ENCODE measurements at regions not wholly inside any gene's neighbourhood (a gene's known extent, or its start where the extent isn't known, plus 50 kb on each side); places are given as distances from the start of the nearest gene placed in this dataset.

DNA sequence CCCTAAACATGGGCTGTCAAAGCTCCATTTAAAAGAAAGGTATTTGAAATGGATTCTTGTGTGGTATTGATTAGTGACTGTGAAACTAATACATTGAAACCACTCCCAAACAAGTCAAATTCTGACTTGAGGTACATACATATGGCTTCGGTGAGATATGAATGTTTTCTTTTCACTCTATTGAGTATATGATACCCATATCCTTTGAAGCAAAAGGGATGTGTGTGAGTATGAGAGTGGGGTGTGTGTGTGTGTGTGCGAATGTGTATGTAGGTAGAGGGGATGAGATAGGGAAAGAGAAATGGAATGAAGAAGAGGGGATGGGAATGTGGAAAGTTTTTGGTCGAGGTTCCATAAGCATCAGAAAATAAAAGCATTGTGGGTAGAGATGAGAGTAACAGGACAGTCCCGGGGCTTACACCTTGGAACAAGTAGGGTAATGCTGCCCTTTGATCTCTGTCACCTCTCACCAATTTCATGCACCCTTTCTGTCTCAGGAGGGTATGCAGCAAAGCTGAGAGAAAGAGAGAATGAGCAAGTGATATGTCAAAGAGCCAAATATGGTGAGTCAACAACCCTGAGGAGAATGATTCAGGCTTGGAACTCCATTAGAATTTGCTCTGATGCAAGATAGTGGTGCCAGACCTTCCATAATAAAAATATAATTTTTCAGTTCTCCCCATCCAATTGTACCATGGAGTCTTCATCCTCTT is 64.0 kb upstream of the ZEB2 start:
- Mint-ChIP-seq H3K36me3 (ENCODE audit: low read depth) (no peaks in the 10 kb centered on the region), H3K4me3 (ENCODE audit: unreplicated experiment) (no peak overlapping the region), H3K4me1 (ENCODE audit: low read depth) (peaks cover 4% of the 10 kb centered on the region), H3K9me3 (ENCODE audit: low read depth) (peaks cover 6% of the 10 kb centered on the region), H3K27me3 (ENCODE audit: low read depth) (no peaks in the 10 kb centered on the region), H3K27ac (ENCODE audit: unreplicated experiment) (no peak overlapping the region)
- no peak for TF ChIP-seq CTCF (IDR thresholded peaks at IDR 0.05)
- DNase-seq (ENCODE audit: low spot score), result no peak

DNA sequence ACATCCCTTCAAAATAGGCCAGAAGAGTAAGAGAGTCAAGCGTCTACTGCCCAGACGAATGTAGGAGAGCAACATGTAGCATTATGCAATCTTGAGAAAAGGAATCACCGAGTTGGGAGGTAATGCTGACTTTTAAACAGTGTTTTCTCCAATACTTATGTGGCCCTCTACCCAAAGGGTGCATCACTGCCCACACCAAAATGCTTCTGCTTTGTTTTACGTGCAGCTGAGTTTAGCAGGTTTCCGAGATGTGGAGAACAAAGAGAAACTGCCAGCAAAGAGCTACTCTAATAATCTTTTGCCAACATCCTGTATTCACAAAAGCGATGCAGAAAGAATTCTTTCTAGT is 63.4 kb upstream of the ZEB2 start:
- Mint-ChIP-seq H3K27ac (ENCODE audit: unreplicated experiment) (no peak overlapping the region), H3K4me1 (ENCODE audit: low read depth) (peaks cover 5% of the 10 kb centered on the region)

DNA sequence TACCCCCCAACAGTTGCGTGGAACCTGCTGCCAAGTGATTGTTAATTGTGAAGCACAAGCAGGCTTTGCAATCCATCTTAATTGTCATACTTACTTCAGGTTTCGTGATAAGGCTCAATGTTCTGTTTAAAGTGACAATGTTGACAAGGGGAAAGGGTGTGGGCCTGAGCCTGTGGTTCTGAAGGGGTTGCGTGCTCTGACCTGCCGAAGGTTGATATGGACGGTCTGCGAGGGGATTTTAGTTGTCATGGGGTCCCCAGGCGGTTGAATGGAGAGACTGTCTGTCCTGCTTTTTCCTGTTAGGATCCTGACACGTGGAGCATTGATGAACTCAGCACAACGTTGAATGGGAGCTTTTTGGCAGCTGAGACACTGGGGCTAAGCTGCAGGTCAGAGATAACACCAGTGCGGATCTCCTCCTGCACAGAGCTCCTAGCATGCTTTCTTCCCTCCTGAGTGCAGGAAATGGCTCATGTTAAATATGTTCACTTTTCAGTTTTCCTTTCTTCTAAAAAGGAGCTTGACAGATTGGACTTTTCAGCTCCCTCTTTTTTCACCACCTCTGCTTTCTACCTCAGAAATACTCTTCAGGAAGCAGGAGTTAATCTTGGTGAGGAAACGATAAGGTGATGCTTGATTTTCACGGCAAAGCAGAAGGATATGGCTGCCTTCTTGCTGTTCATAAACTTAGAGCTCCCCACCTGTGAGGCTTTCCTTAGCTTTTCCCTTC is 62.9 kb upstream of the ZEB2 start:
- H3K9me3 Mint-ChIP-seq (ENCODE audit: low read depth), result peaks cover 6% of the 10 kb centered on the region
- H3K4me1 Mint-ChIP-seq (ENCODE audit: low read depth), result peaks cover 8% of the 10 kb centered on the region
- H3K4me3 Mint-ChIP-seq (ENCODE audit: unreplicated experiment), result no peak overlapping the region
- no peak overlapping the region for H3K27ac Mint-ChIP-seq (ENCODE audit: unreplicated experiment)
- no peak for DNase-seq (ENCODE audit: low spot score)
- no peak for TF ChIP-seq CTCF (IDR thresholded peaks at IDR 0.05)
- no peaks in the 10 kb centered on the region for H3K36me3 Mint-ChIP-seq (ENCODE audit: low read depth)
- H3K27me3 Mint-ChIP-seq (ENCODE audit: low read depth), result no peaks in the 10 kb centered on the region

More for the DNA sequence above, 63.4 kb upstream of the ZEB2 start:
- no peak for TF ChIP-seq CTCF (IDR thresholded peaks at IDR 0.05)
- Mint-ChIP-seq H3K4me3 (ENCODE audit: unreplicated experiment) (no peak overlapping the region), H3K36me3 (ENCODE audit: low read depth) (no peaks in the 10 kb centered on the region), H3K9me3 (ENCODE audit: low read depth) (peaks cover 6% of the 10 kb centered on the region), H3K27me3 (ENCODE audit: low read depth) (no peaks in the 10 kb centered on the region)
- DNase-seq (ENCODE audit: low spot score), result no peak

DNA sequence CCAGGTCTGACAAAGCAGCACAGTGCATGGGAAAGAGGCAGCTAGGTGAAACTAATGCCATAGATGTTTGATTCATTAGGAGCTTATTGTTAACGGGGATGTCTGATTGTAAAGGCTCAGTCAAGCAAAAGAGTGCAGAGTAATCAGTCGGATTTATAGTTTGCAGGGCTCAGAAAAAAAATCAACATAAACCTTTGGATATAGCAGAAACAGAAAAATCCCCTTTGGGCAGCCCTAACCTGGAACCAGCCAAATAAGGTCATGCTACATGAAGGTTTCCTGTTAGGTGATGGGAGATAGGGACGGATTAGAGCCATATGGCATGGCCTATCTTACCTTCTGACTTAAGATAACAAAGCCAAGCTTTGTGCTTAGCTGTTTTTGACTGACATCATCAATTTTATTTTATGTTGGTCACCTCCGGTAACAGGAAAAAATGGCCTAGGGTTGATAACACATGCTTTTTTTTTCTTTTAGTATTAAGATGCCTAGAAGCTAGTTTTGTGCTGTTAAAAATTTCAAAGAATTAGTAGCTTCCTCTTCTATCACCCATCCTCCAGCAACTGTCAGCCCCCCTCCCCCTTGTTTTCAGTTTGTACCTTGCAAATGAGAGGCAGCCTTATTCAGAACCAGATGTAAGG is 60.7 kb upstream of the ZEB2 start:
- Mint-ChIP-seq H3K9me3 (ENCODE audit: low read depth) (peaks cover 6% of the 10 kb centered on the region), H3K4me1 (ENCODE audit: low read depth) (peaks cover 8% of the 10 kb centered on the region), H3K27ac (ENCODE audit: unreplicated experiment) (no peak overlapping the region), H3K27me3 (ENCODE audit: low read depth) (no peaks in the 10 kb centered on the region), H3K36me3 (ENCODE audit: low read depth) (no peaks in the 10 kb centered on the region), H3K4me3 (ENCODE audit: unreplicated experiment) (no peak overlapping the region)
- no peak for TF ChIP-seq CTCF (IDR thresholded peaks at IDR 0.05)
- DNase-seq (ENCODE audit: low spot score), result no peak

DNA sequence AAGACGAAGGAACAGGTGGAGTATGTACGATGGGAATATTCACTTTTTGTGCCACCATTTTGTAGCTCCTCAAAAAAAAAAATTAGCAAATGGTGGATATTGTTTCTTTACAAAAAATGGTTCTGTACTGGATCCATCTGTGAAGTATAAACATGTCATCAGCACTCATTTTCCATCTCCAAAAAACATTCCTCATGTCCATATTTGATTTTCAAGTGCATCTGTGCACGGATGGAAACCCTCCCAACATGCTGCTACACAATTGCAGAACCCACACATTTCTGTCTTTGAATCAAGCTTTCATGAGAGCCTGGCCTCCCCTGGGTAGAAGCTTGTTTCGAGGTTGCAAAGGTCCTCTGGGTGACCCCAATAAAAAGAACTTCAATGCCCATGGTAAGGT is 59.6 kb upstream of the ZEB2 start:
- H3K9me3 Mint-ChIP-seq (ENCODE audit: low read depth), result peaks cover 4% of the 10 kb centered on the region
- DNase-seq (ENCODE audit: low spot score), result no peak
- no peak overlapping the region for H3K27ac Mint-ChIP-seq (ENCODE audit: unreplicated experiment)
- H3K4me3 Mint-ChIP-seq (ENCODE audit: unreplicated experiment), result no peak overlapping the region
- no peaks in the 10 kb centered on the region for H3K27me3 Mint-ChIP-seq (ENCODE audit: low read depth)
- no peak for TF ChIP-seq CTCF (IDR thresholded peaks at IDR 0.05)
- peaks cover 8% of the 10 kb centered on the region for H3K4me1 Mint-ChIP-seq (ENCODE audit: low read depth)
- no peaks in the 10 kb centered on the region for H3K36me3 Mint-ChIP-seq (ENCODE audit: low read depth)
